NB4 (cell line): ENCODE measurements at regions not wholly inside any gene's neighbourhood (a gene's known extent, or its start where the extent isn't known, plus 50 kb on each side); places are given as distances from the start of the nearest gene placed in this dataset.

ENCODE experiments used
- CTCF ChIP-seq: IDR thresholded peaks from one replicate; pipeline ENCODE4 v1.5.1; 2012; ENCODE audit warnings: low read depth, low read length
- POLR2A ChIP-seq: IDR thresholded peaks from 2 replicates; pipeline ENCODE4 v1.6.1; 2011; ENCODE audit warnings: mild to moderate bottlenecking; ENCODE audit not compliant: insufficient read length; ENCODE audit errors: extremely low read depth

GRCh38 chr14:54026671-54027070, 70.0 kb upstream of the BMP4 start:
- TF ChIP-seq CTCF (no peak), POLR2A (no peak)
